DND-41 (cell line): ENCODE measurements at regions not wholly inside any gene's neighbourhood (a gene's known extent, or its start where the extent isn't known, plus 50 kb on each side); places are given as distances from the start of the nearest gene placed in this dataset.
"Not testable (repeated sequence)": the region's sequence is repeated elsewhere in the genome, so short reads cannot be mapped to it uniquely, and the experiment has no call there.

ENCODE experiments used
- EZH2 ChIP-seq: IDR thresholded peaks from 3 replicates; pipeline ENCODE4 v1.6.1; 2012; ENCODE audit warnings: borderline replicate concordance, low read depth, mild to moderate bottlenecking, moderate library complexity, low read length, inconsistent platforms; ENCODE audit not compliant: severe bottlenecking
- TF ChIP-seq, protein P1 (sequence below): IDR thresholded peaks from 2 replicates; pipeline ENCODE4 v1.5.1; 2012; ENCODE audit warnings: borderline replicate concordance, low read length, moderate library complexity, mild to moderate bottlenecking; ENCODE audit not compliant: poor library complexity, severe bottlenecking; ENCODE audit errors: extremely low read depth

DNA sequence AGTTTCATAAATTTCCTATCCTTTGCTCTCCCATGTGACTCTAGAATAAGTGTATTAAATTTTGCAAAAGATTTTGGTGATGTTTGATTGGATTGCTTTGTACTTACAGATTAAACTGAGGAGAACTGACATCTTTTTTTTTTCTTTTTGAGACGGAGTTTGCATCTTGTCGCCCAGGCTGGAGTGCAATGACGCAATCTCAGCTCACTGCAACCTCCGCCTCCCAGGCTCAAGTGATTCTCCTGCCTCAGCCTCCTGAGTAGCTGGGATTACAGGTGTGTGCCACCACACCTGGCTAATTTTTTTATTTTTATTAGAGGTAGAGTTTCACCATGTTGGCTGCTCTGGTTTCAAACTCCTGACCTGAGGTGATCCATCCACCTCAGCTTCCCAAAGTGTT is 121.4 kb upstream of the LARP1 start:
- TF ChIP-seq, protein P1, sequence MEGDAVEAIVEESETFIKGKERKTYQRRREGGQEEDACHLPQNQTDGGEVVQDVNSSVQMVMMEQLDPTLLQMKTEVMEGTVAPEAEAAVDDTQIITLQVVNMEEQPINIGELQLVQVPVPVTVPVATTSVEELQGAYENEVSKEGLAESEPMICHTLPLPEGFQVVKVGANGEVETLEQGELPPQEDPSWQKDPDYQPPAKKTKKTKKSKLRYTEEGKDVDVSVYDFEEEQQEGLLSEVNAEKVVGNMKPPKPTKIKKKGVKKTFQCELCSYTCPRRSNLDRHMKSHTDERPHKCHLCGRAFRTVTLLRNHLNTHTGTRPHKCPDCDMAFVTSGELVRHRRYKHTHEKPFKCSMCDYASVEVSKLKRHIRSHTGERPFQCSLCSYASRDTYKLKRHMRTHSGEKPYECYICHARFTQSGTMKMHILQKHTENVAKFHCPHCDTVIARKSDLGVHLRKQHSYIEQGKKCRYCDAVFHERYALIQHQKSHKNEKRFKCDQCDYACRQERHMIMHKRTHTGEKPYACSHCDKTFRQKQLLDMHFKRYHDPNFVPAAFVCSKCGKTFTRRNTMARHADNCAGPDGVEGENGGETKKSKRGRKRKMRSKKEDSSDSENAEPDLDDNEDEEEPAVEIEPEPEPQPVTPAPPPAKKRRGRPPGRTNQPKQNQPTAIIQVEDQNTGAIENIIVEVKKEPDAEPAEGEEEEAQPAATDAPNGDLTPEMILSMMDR: not testable (repeated sequence)
- TF ChIP-seq EZH2: not testable (repeated sequence)
